ENCODE measurements at regions not wholly inside any gene's neighbourhood (a gene's known extent, or its start where the extent isn't known, plus 50 kb on each side); places are given as distances from the start of the nearest gene placed in this dataset.

DNA sequence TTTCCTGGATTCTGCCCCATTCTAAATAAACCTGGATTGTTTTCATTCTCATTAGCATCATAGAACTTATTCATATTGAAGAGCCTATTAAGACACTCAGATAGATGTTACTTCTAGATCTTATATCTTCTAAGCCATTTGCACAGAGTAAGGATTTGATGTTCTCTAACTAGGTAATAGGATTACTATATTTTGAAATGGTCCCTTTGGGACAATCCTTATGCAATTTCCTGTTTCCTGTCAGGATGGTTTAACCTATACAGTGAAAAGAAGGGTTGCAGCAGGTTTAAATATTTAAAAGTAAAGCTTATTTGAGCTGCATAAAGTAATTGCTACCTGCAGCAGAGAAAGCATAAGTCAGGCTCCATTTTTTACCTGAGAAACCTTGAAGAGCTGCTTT lies 860.1 kb downstream of the TFAP2A start:
- no peak for DNase-seq (ENCODE audit: low read depth, low spot score)
- no peaks in the 10 kb centered on the region for H3K36me3 ChIP-seq (ENCODE audit: control insufficient read depth in 2 of 2, extremely low read depth in 1 of 2, insufficient read depth in 2 of 2, low read length in 2 of 2)
- no peak overlapping the region for H3K4me2 ChIP-seq (ENCODE audit: insufficient read depth, low read length)
- no peaks in the 10 kb centered on the region for H3K9me1 ChIP-seq (replicated peaks; ENCODE audit: control insufficient read depth, extremely low read depth, insufficient read depth, low read length)
- H4K20me1 ChIP-seq (replicated peaks; ENCODE audit: control insufficient read depth, extremely low read depth, insufficient read depth, low read length) = no peaks in the 10 kb centered on the region
- dilution Hi-C loops (cut with MboI; ENCODE audit: extremely low pct_ligation_motif_present, low sequenced_read_pairs) (no loop called here), intact Hi-C loops (cut with micrococcal nuclease) (no loop called here)
- TF ChIP-seq POLR2AphosphoS5 (IDR thresholded peaks at IDR 0.05; ENCODE audit: insufficient read depth, low read depth, low read length) (no peak), JUN (IDR thresholded peaks at IDR 0.05; ENCODE audit: borderline replicate concordance, insufficient read depth, insufficient read length, low read depth) (no peak), POLR2A (IDR thresholded peaks at IDR 0.05; ENCODE audit: low read depth, low read length) (no peak), MYC (IDR thresholded peaks at IDR 0.05; ENCODE audit: low read depth, low read length) (no peak), EZH2 (IDR thresholded peaks at IDR 0.05; ENCODE audit: borderline replicate concordance, low read depth, low read length, severe bottlenecking) (no peak), GATA2 (IDR thresholded peaks at IDR 0.05; ENCODE audit: insufficient read depth, insufficient read length, low read depth, low read length) (no peak), FOS (IDR thresholded peaks at IDR 0.05; ENCODE audit: borderline replicate concordance, insufficient read depth, low read length) (no peak)
- TF ChIP-seq, protein P1, sequence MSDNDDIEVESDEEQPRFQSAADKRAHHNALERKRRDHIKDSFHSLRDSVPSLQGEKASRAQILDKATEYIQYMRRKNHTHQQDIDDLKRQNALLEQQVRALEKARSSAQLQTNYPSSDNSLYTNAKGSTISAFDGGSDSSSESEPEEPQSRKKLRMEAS (IDR thresholded peaks at IDR 0.05; ENCODE audit: insufficient read depth, insufficient read length) = no peak
- TF ChIP-seq, protein P2, sequence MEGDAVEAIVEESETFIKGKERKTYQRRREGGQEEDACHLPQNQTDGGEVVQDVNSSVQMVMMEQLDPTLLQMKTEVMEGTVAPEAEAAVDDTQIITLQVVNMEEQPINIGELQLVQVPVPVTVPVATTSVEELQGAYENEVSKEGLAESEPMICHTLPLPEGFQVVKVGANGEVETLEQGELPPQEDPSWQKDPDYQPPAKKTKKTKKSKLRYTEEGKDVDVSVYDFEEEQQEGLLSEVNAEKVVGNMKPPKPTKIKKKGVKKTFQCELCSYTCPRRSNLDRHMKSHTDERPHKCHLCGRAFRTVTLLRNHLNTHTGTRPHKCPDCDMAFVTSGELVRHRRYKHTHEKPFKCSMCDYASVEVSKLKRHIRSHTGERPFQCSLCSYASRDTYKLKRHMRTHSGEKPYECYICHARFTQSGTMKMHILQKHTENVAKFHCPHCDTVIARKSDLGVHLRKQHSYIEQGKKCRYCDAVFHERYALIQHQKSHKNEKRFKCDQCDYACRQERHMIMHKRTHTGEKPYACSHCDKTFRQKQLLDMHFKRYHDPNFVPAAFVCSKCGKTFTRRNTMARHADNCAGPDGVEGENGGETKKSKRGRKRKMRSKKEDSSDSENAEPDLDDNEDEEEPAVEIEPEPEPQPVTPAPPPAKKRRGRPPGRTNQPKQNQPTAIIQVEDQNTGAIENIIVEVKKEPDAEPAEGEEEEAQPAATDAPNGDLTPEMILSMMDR (IDR thresholded peaks at IDR 0.05; ENCODE audit: extremely low read depth in 1 of 2, insufficient read depth in 1 of 2, low read depth in 1 of 2, low read length in 2 of 2) = no peak
- H3K27ac ChIP-seq (ENCODE audit: insufficient read depth, low read depth, low read length) = no peak overlapping the region
- no peak overlapping the region for H3K4me3 ChIP-seq (replicated peaks in 1 of 3; ENCODE audit: insufficient read depth in 1 of 3, low read depth in 1 of 3, low read length in 3 of 3)
- H3K9me3 ChIP-seq (replicated peaks; ENCODE audit: control insufficient read depth, insufficient read depth, low read length) = no peaks in the 10 kb centered on the region
- CTCF ChIA-PET = no interaction called here
- no peak overlapping the region for H3K9ac ChIP-seq (replicated peaks; ENCODE audit: extremely low read depth, insufficient read depth, low read length)
- no TSS peak for BruUV-seq (replicated peaks)
- no peak for FAIRE-seq
- H3K27me3 ChIP-seq (ENCODE audit: control insufficient read depth in 2 of 2, insufficient read depth in 2 of 2, low read length in 2 of 2) = no peaks in the 10 kb centered on the region
- POLR2A ChIA-PET = no interaction called here
- no peaks in the 10 kb centered on the region for H3K79me2 ChIP-seq (ENCODE audit: control insufficient read depth, insufficient read depth, low read length)
- H3K4me1 ChIP-seq (ENCODE audit: control insufficient read depth, extremely low read depth, insufficient read depth, low read length) = no peaks in the 10 kb centered on the region
- no peak overlapping the region for H2AFZ ChIP-seq (ENCODE audit: low read depth, low read length)
